Peyer's patch (tissue), 4 donors: ENCODE measurements at regions not wholly inside any gene's neighbourhood (a gene's known extent, or its start where the extent isn't known, plus 50 kb on each side); places are given as distances from the start of the nearest gene placed in this dataset.

Experiments used
- POLR2A ChIP-seq, 2 donors: fragments of 450-650 bp; IDR thresholded peaks; one replicate each; pipeline ENCODE4 v1.5.1; 2017; ENCODE audit warnings: antibody characterized with exemption in 2 of 2, mild to moderate bottlenecking in 2 of 2, moderate library complexity in 2 of 2
- TF ChIP-seq, protein P1 (sequence below), 6 experiments: fragments of 450-650 bp in 4 of 6; fragments of 200-600 bp in 2 of 6; sonication (generic) in 1 of 6; IDR thresholded peaks; one replicate each; pipeline ENCODE4 v1.5.1; 2017 to 2019; ENCODE audit warnings: antibody characterized with exemption in 6 of 6, mild to moderate bottlenecking in 3 of 6, moderate library complexity in 1 of 6

GRCh38 chr19:41500443-41500842, 57.5 kb downstream of the ERICH4 start:
- TF ChIP-seq, protein P1, sequence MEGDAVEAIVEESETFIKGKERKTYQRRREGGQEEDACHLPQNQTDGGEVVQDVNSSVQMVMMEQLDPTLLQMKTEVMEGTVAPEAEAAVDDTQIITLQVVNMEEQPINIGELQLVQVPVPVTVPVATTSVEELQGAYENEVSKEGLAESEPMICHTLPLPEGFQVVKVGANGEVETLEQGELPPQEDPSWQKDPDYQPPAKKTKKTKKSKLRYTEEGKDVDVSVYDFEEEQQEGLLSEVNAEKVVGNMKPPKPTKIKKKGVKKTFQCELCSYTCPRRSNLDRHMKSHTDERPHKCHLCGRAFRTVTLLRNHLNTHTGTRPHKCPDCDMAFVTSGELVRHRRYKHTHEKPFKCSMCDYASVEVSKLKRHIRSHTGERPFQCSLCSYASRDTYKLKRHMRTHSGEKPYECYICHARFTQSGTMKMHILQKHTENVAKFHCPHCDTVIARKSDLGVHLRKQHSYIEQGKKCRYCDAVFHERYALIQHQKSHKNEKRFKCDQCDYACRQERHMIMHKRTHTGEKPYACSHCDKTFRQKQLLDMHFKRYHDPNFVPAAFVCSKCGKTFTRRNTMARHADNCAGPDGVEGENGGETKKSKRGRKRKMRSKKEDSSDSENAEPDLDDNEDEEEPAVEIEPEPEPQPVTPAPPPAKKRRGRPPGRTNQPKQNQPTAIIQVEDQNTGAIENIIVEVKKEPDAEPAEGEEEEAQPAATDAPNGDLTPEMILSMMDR (IDR thresholded peaks at IDR 0.05): no peak
- no peak for TF ChIP-seq POLR2A (IDR thresholded peaks at IDR 0.05)
